ENCODE measurements at regions not wholly inside any gene's neighbourhood (a gene's known extent, or its start where the extent isn't known, plus 50 kb on each side); places are given as distances from the start of the nearest gene placed in this dataset.
"Not testable (repeated sequence)": the region's sequence is repeated elsewhere in the genome, so short reads cannot be mapped to it uniquely, and the experiment has no call there.

DNA sequence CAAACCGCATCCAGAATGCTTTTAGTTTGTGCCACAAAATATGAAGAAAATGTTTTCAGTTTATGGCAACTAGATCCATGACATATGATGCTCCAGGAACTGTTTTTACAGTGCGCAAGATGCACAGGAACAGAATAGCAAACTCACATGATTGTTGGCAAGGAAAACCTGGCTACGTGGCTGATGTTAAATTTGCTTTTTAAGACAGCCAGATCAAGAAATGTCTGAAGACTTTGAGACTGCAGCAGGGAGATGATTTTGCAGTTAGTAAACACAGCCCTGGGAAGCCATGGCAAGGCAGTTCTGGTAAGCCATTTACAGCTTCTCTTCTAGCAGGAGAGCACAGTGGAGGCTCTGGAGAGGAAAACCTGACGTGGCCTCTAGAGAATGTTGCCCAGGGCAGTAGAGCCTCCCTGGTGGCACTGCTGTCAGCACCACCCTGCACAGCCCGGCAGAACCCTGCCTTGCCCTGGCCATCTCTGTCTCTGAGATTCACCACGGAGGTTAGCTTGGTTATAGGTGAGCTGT lies 69.8 kb upstream of the TNRC6B start:
- Histone ChIP-seq H2AFZ (ENCODE audit: low read length) (no peak overlapping the region), H3F3A (ENCODE audit: low read depth) (no peaks in the 10 kb centered on the region), H3K36me3 (ENCODE audit: insufficient read depth, low read length) (no peaks in the 10 kb centered on the region), H3K9ac (ENCODE audit: low read depth, low read length, poor library complexity, severe bottlenecking) (peak overlapping the region; percentile 9), H3K4me3 (ENCODE audit: low read length, poor library complexity, severe bottlenecking) (peak overlapping the region; percentile 63), H3K9me3 (ENCODE audit: insufficient read depth, low read depth, low read length) (no peaks in the 10 kb centered on the region), H3K27me3 (ENCODE audit: insufficient read depth, low read length, poor library complexity, severe bottlenecking) (no peaks in the 10 kb centered on the region), H3K79me2 (ENCODE audit: insufficient read depth, low read length) (peaks cover 98% of the 10 kb centered on the region), H4K20me1 (ENCODE audit: insufficient read depth, low read length, poor library complexity, severe bottlenecking) (peaks cover 32% of the 10 kb centered on the region), H3K4me2 (ENCODE audit: low read depth, low read length, poor library complexity, severe bottlenecking) (peak overlapping the region; percentile 80), H3K9me2 (replicated peaks; ENCODE audit: low read depth, low read length) (no peaks in the 10 kb centered on the region), H3K4me1 (ENCODE audit: insufficient read depth, low read length, poor library complexity, severe bottlenecking) (peaks cover 28% of the 10 kb centered on the region)
- TF ChIP-seq EZH2phosphoT487 (IDR thresholded peaks at IDR 0.05; ENCODE audit: borderline replicate concordance): no peak
- TF ChIP-seq, protein P1, sequence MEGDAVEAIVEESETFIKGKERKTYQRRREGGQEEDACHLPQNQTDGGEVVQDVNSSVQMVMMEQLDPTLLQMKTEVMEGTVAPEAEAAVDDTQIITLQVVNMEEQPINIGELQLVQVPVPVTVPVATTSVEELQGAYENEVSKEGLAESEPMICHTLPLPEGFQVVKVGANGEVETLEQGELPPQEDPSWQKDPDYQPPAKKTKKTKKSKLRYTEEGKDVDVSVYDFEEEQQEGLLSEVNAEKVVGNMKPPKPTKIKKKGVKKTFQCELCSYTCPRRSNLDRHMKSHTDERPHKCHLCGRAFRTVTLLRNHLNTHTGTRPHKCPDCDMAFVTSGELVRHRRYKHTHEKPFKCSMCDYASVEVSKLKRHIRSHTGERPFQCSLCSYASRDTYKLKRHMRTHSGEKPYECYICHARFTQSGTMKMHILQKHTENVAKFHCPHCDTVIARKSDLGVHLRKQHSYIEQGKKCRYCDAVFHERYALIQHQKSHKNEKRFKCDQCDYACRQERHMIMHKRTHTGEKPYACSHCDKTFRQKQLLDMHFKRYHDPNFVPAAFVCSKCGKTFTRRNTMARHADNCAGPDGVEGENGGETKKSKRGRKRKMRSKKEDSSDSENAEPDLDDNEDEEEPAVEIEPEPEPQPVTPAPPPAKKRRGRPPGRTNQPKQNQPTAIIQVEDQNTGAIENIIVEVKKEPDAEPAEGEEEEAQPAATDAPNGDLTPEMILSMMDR (conservative IDR thresholded peaks at IDR 0.05; ENCODE audit: low read length): no peak

DNA sequence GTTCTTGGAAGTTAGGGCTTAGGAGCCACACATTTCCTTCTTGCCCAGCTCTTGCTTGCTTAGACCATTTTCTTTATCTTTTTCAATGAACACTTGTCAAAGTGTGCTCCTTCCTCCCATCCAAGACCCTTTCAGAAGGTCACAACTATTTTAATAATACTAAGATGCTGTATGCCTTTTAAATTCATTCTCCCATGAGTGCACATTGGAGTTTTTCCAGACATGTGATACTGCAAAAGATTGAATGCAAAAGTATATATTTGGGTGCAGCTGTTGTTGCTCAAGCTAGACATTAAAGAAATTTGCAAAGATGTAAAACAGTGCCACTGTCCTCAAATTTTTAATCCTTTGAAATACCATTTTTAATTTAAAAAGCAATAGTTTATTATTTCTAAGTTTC lies 69.3 kb upstream of the TNRC6B start:
- Histone ChIP-seq H3K9me3 (ENCODE audit: insufficient read depth, low read depth, low read length) (no peaks in the 10 kb centered on the region), H3K9ac (ENCODE audit: low read depth, low read length, poor library complexity, severe bottlenecking) (no peak overlapping the region), H3F3A (ENCODE audit: low read depth) (no peaks in the 10 kb centered on the region), H3K27me3 (ENCODE audit: insufficient read depth, low read length, poor library complexity, severe bottlenecking) (no peaks in the 10 kb centered on the region), H3K36me3 (ENCODE audit: insufficient read depth, low read length) (no peaks in the 10 kb centered on the region), H3K4me3 (ENCODE audit: low read length, poor library complexity, severe bottlenecking) (no peak overlapping the region), H3K9me2 (replicated peaks; ENCODE audit: low read depth, low read length) (no peaks in the 10 kb centered on the region), H2AFZ (ENCODE audit: low read length) (no peak overlapping the region), H4K20me1 (ENCODE audit: insufficient read depth, low read length, poor library complexity, severe bottlenecking) (peaks cover 32% of the 10 kb centered on the region), H3K79me2 (ENCODE audit: insufficient read depth, low read length) (peaks cover 98% of the 10 kb centered on the region), H3K4me2 (ENCODE audit: low read depth, low read length, poor library complexity, severe bottlenecking) (peak overlapping the region; percentile 80), H3K4me1 (ENCODE audit: insufficient read depth, low read length, poor library complexity, severe bottlenecking) (peaks cover 28% of the 10 kb centered on the region)
- TF ChIP-seq EZH2phosphoT487 (IDR thresholded peaks at IDR 0.05; ENCODE audit: borderline replicate concordance): no peak
- TF ChIP-seq, protein P1 (conservative IDR thresholded peaks at IDR 0.05; ENCODE audit: low read length): no peak

DNA sequence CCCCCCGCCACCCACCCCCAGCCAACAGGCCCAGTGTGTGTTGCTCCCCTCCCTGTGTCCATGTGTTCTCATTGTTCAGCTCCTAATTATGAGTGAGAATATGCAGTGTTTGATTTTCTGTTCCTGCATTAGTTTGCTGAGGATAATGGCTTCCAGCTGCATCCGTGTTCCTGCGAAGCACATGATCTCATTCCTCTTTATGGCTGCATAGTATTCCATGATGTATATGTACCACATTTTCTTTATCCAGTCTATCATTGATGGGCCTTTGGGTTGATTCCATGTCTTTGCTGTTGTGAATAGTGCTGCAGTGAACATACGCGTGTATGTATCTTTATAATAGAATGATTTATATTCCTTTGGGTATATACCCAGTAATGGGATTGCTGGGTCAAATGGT lies 68.8 kb upstream of the TNRC6B start:
- H4K20me1 ChIP-seq (ENCODE audit: insufficient read depth, low read length, poor library complexity, severe bottlenecking): peaks cover 37% of the 10 kb centered on the region
- not testable (repeated sequence) for H3K9me3 ChIP-seq (ENCODE audit: insufficient read depth, low read depth, low read length); H3F3A ChIP-seq (ENCODE audit: low read depth); H3K36me3 ChIP-seq (ENCODE audit: insufficient read depth, low read length); H3K9ac ChIP-seq (ENCODE audit: low read depth, low read length, poor library complexity, severe bottlenecking); H3K27me3 ChIP-seq (ENCODE audit: insufficient read depth, low read length, poor library complexity, severe bottlenecking); H3K9me2 ChIP-seq (replicated peaks; ENCODE audit: low read depth, low read length); H3K4me2 ChIP-seq (ENCODE audit: low read depth, low read length, poor library complexity, severe bottlenecking); H2AFZ ChIP-seq (ENCODE audit: low read length); H3K4me3 ChIP-seq (ENCODE audit: low read length, poor library complexity, severe bottlenecking)
- H3K4me1 ChIP-seq (ENCODE audit: insufficient read depth, low read length, poor library complexity, severe bottlenecking): peaks cover 28% of the 10 kb centered on the region
- peaks cover 99% of the 10 kb centered on the region for H3K79me2 ChIP-seq (ENCODE audit: insufficient read depth, low read length)

DNA sequence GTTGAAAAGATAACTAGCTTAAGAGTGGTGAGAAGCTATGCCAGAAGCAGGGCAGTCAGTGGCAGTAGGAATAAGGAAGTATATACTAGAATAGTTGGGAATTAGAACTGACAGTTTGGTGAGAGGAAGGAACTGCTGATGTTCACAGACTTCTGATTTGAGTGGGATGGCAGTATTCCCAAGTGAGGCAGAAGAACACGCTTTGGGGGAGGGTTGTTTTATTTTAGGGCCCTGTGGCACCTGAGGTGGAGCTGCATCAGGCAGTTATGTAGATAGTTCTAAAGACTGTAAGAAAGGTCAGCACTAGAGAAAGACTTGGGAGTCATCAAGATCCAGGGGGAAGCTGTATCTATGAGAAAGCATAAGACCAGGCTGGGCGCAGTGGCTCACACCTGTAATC lies 66.3 kb upstream of the TNRC6B start:
- Histone ChIP-seq H3K79me2 (ENCODE audit: insufficient read depth, low read length) (peaks cover 98% of the 10 kb centered on the region), H3K36me3 (ENCODE audit: insufficient read depth, low read length) (no peaks in the 10 kb centered on the region), H3K27me3 (ENCODE audit: insufficient read depth, low read length, poor library complexity, severe bottlenecking) (no peaks in the 10 kb centered on the region), H3K4me3 (ENCODE audit: low read length, poor library complexity, severe bottlenecking) (no peak overlapping the region), H3F3A (ENCODE audit: low read depth) (0 out of 2 replicates have a peak, but pooled peaks cover under 1% of the 10 kb centered on the region), H3K4me1 (ENCODE audit: insufficient read depth, low read length, poor library complexity, severe bottlenecking) (peaks cover 30% of the 10 kb centered on the region), H2AFZ (ENCODE audit: low read length) (no peak overlapping the region), H4K20me1 (ENCODE audit: insufficient read depth, low read length, poor library complexity, severe bottlenecking) (peaks cover 32% of the 10 kb centered on the region), H3K9me2 (replicated peaks; ENCODE audit: low read depth, low read length) (no peaks in the 10 kb centered on the region), H3K9me3 (ENCODE audit: insufficient read depth, low read depth, low read length) (no peaks in the 10 kb centered on the region), H3K4me2 (ENCODE audit: low read depth, low read length, poor library complexity, severe bottlenecking) (no peak overlapping the region), H3K9ac (ENCODE audit: low read depth, low read length, poor library complexity, severe bottlenecking) (no peak overlapping the region)
- TF ChIP-seq EZH2phosphoT487 (IDR thresholded peaks at IDR 0.05; ENCODE audit: borderline replicate concordance): no peak
- TF ChIP-seq, protein P1 (conservative IDR thresholded peaks at IDR 0.05; ENCODE audit: low read length): no peak

Data from Loucy (cell line).